IMR-90 (cell line): ENCODE measurements at regions not wholly inside any gene's neighbourhood (a gene's known extent, or its start where the extent isn't known, plus 50 kb on each side); places are given as distances from the start of the nearest gene placed in this dataset.

ENCODE experiments used
- ATAC-seq: fragments of 200-7000 bp; cut with Tn5 transposase; 2 replicates; pipeline ENCODE4 v1.9.1; 2020; ENCODE audit warnings: low read depth, mild to moderate bottlenecking, moderate library complexity
- BruUV-seq: library from RNA; stranded (reverse); fragments of 400-500 nt; replicated peaks from 2 replicates; lab custom pipeline; 2021; lab: Mats Ljungman, UMichigan
- CTCF ChIA-PET: fragments of 300-600 bp; formaldehyde crosslinking; extraction: SDS; loops from one replicate; lab custom pipeline; 2021; ENCODE audit warnings: antibody characterized with exemption; lab: Yijun Ruan, JAX
- POLR2A ChIA-PET: fragments of 300-600 bp; sonication (Branson Sonifier 250); formaldehyde crosslinking; loops from one replicate; lab custom pipeline; 2022; ENCODE audit warnings: antibody characterized with exemption; ENCODE audit not compliant: unreplicated experiment; lab: Charles Lee
- DNase-seq: peaks from one replicate; pipeline ENCODE4 v3.0.0; 2013
- H2AFZ ChIP-seq: replicated peaks from 2 replicates; pipeline ENCODE3; 2013; ENCODE audit warnings: low read length, mild to moderate bottlenecking; ENCODE audit not compliant: poor library complexity
- H2AK5ac ChIP-seq: 2 replicates; pipeline ENCODE4 v1.6.1; 2013; ENCODE audit warnings: low read depth, low read length, inconsistent platforms
- H2AK9ac ChIP-seq: replicated peaks from 2 replicates; pipeline ENCODE3; 2013; ENCODE audit warnings: mild to moderate bottlenecking, low read depth, low read length, moderate library complexity; ENCODE audit not compliant: poor library complexity
- H2BK120ac ChIP-seq: 2 replicates; pipeline ENCODE4 v1.6.1; 2013; ENCODE audit warnings: low read depth, low read length, inconsistent platforms
- H2BK15ac ChIP-seq: 3 replicates; pipeline ENCODE4 v1.6.1; 2013; ENCODE audit warnings: low read depth, low read length, inconsistent platforms
- H2BK20ac ChIP-seq: 2 replicates; pipeline ENCODE4 v1.6.1; 2013; ENCODE audit warnings: low read depth, mild to moderate bottlenecking, inconsistent platforms, low read length, moderate library complexity
- H2BK5ac ChIP-seq: 2 replicates; pipeline ENCODE4 v1.6.1; 2013; ENCODE audit warnings: mild to moderate bottlenecking, low read depth, low read length, inconsistent platforms; ENCODE audit not compliant: poor library complexity, severe bottlenecking
- H3K14ac ChIP-seq: replicated peaks from 2 replicates; pipeline ENCODE4 v1.6.1; 2013; ENCODE audit warnings: low read depth, low read length, inconsistent platforms
- H3K18ac ChIP-seq: 2 replicates; pipeline ENCODE4 v1.6.1; 2013; ENCODE audit warnings: low read depth, low read length, control low read depth
- H3K23ac ChIP-seq: 2 replicates; pipeline ENCODE4 v1.6.1; 2013; ENCODE audit warnings: low read depth, low read length, inconsistent platforms
- H3K27ac ChIP-seq: 2 replicates; pipeline ENCODE4 v1.5.1; 2013; ENCODE audit warnings: mild to moderate bottlenecking, control low read depth, low read length; ENCODE audit not compliant: insufficient read depth
- H3K27me3 ChIP-seq: 2 replicates; pipeline ENCODE4 v1.6.1; 2013; ENCODE audit warnings: low read length; ENCODE audit not compliant: control insufficient read depth, insufficient read depth
- H3K36me3 ChIP-seq: 2 replicates; pipeline ENCODE4 v1.6.1; 2013; ENCODE audit warnings: low read length, mixed read lengths; ENCODE audit not compliant: control insufficient read depth, insufficient read depth
- H3K4ac ChIP-seq: 2 replicates; pipeline ENCODE4 v1.6.1; 2013; ENCODE audit warnings: low read depth, low read length, inconsistent platforms
- H3K4me1 ChIP-seq: 2 replicates; pipeline ENCODE4 v1.6.1; 2013; ENCODE audit warnings: low read length, mixed read lengths; ENCODE audit not compliant: control insufficient read depth, insufficient read depth
- H3K4me2 ChIP-seq: 2 replicates; pipeline ENCODE4 v1.6.1; 2013; ENCODE audit warnings: low read depth, mild to moderate bottlenecking, control low read depth, low read length, moderate library complexity
- H3K4me3 ChIP-seq: 2 replicates; pipeline ENCODE4 v1.5.1; 2013; ENCODE audit warnings: low read depth, mild to moderate bottlenecking, control low read depth, low read length, moderate library complexity; ENCODE audit not compliant: insufficient read depth
- H3K56ac ChIP-seq: 2 replicates; pipeline ENCODE4 v1.6.1; 2013; ENCODE audit warnings: low read length, inconsistent platforms; ENCODE audit not compliant: insufficient read depth; ENCODE audit errors: extremely low read depth
- H3K79me1 ChIP-seq, 2 experiments: 2 replicates each; pipeline ENCODE4 v1.6.1; 2013; ENCODE audit warnings: low read length in 2 of 2, inconsistent platforms in 1 of 2, low read depth in 1 of 2
- H3K9ac ChIP-seq: 2 replicates; pipeline ENCODE4 v1.6.1; 2013; ENCODE audit warnings: low read depth, low read length, control low read depth
- H3K9me1 ChIP-seq: 2 replicates; pipeline ENCODE4 v1.6.1; 2013; ENCODE audit warnings: low read length, inconsistent platforms; ENCODE audit not compliant: insufficient read depth
- H3K9me3 ChIP-seq: 2 replicates; pipeline ENCODE4 v1.6.1; 2013; ENCODE audit warnings: low read length; ENCODE audit not compliant: control insufficient read depth, insufficient read depth
- H4K20me1 ChIP-seq: 2 replicates; pipeline ENCODE4 v1.6.1; 2013; ENCODE audit warnings: low read length, inconsistent platforms; ENCODE audit not compliant: insufficient read depth
- H4K5ac ChIP-seq: 2 replicates; pipeline ENCODE4 v1.6.1; 2013; ENCODE audit warnings: mild to moderate bottlenecking, low read depth, low read length, control low read depth
- H4K8ac ChIP-seq, 2 experiments: 2 replicates each; pipeline ENCODE4 v1.6.1; 2013; ENCODE audit warnings: low read depth in 2 of 2, low read length in 2 of 2, control low read depth in 1 of 2, inconsistent platforms in 1 of 2
- H4K91ac ChIP-seq: 2 replicates; pipeline ENCODE4 v1.6.1; 2013; ENCODE audit warnings: low read depth, low read length, inconsistent platforms; ENCODE audit not compliant: insufficient read depth
- BHLHE40 ChIP-seq: fragments of 150-350 bp; IDR thresholded peaks from 2 replicates; pipeline ENCODE4 v1.6.1; 2016; ENCODE audit warnings: mild to moderate bottlenecking, low read depth, low read length
- CEBPB ChIP-seq: IDR thresholded peaks from 2 replicates; pipeline ENCODE4 v1.6.1; 2012; ENCODE audit warnings: low read depth, low read length, improper control_type of control experiment
- CHD1 ChIP-seq: IDR thresholded peaks from 2 replicates; pipeline ENCODE4 v1.6.1; 2012; ENCODE audit warnings: low read depth, low read length, improper control_type of control experiment
- MAZ ChIP-seq: IDR thresholded peaks from 2 replicates; pipeline ENCODE4 v1.6.1; 2012; ENCODE audit warnings: low read depth, mild to moderate bottlenecking, low read length, improper control_type of control experiment, moderate library complexity, borderline replicate concordance
- MXI1 ChIP-seq: IDR thresholded peaks from 2 replicates; pipeline ENCODE4 v1.6.1; 2012; ENCODE audit warnings: low read depth, mild to moderate bottlenecking, low read length, moderate library complexity, borderline replicate concordance
- RAD21 ChIP-seq: IDR thresholded peaks from 2 replicates; pipeline ENCODE4 v1.6.1; 2012; ENCODE audit warnings: low read length, improper control_type of control experiment
- RFX5 ChIP-seq: IDR thresholded peaks from 2 replicates; pipeline ENCODE4 v1.8.0; 2012; ENCODE audit warnings: low read depth, mild to moderate bottlenecking, low read length, moderate library complexity
- WGBS, 2 experiments: methylation state at CpG; one replicate each; pipeline versions ENCODE4 v1.1.5 to v1.1.7; 2013; ENCODE audit warnings: missing lambda C conversion rate in 2 of 2; ENCODE audit not compliant: insufficient read length in 1 of 2; ENCODE audit errors: extremely low coverage in 2 of 2; 5-methylcytosine and 5-hydroxymethylcytosine counted together
- dilution Hi-C: fragments of 300-500 bp; cut with HindIII; formaldehyde crosslinking; loops from one replicate; pipeline ENCODE4 v1.14.3; 2018; ENCODE audit warnings: low sequenced_read_pairs; ENCODE audit not compliant: unreplicated experiment
- in situ Hi-C: fragments of 300-500 bp; cut with MboI; formaldehyde crosslinking; loops from 3 replicates; pipeline ENCODE4 v1.14.3; 2019; ENCODE audit warnings: low sequenced_read_pairs, inconsistent platforms, mixed read lengths
- intact Hi-C: fragments of 100-400 bp; cut with micrococcal nuclease; formaldehyde crosslinking; loops from 2 replicates; pipeline ENCODE4 v1.10.0; 2022

DNA sequence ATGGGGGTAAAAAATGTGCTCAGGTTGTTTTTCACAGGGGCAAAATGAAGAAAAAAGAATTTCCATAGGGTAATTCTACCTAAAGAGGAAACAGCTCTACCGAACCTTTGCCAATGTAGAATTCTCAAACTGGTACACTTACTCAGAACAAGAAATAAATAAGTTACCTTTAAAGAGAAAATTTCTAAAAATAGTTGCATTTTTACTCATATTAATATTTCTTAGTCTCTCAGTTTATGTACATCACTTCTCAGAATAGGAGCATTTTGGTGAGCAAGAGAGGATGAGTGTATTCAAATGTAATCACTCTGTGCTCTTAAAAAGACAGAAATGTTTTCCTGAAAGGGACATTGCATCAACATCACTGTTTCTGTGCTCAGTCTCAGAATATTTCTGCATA, 574.7 kb upstream of the SLC8A1 start:
- Histone ChIP-seq H2BK120ac (no peak overlapping the region), H4K91ac (no peak overlapping the region), H3K14ac (no peak overlapping the region), H2BK5ac (no peak overlapping the region), H3K56ac (no peak overlapping the region), H4K8ac (no peak overlapping the region), H3K18ac (no peak overlapping the region), H3K79me1 (no peaks in the 10 kb centered on the region), H2BK15ac (no peak overlapping the region), H2AFZ (no peak overlapping the region), H3K36me3 (no peaks in the 10 kb centered on the region), H3K9me1 (no peaks in the 10 kb centered on the region), H3K27me3 (no peaks in the 10 kb centered on the region), H4K20me1 (no peaks in the 10 kb centered on the region), H3K4me2 (no peak overlapping the region), H3K9ac (no peak overlapping the region), H3K9me3 (no peaks in the 10 kb centered on the region), H3K4me3 (no peak overlapping the region), H3K4me1 (no peaks in the 10 kb centered on the region), H2AK5ac (no peak overlapping the region), H3K27ac (no peak overlapping the region), H2BK20ac (no peak overlapping the region), H2AK9ac (no peak overlapping the region), H3K23ac (no peak overlapping the region), H3K4ac (no peak overlapping the region), H4K5ac (no peak overlapping the region)
- ATAC-seq (no peak), DNase-seq (no peak)
- CTCF ChIA-PET, result no interaction called here
- WGBS, 2 experiments, result no CpG with 5 or more reads among the region's 1 CpG
- intact Hi-C loops (no loop called here), in situ Hi-C loops (no loop called here), dilution Hi-C loops (no loop called here)
- no TSS peak for BruUV-seq
- no peak for TF ChIP-seq CHD1
- TF ChIP-seq RAD21, result no peak
- TF ChIP-seq RFX5, result no peak
- no peak for TF ChIP-seq MAZ
- TF ChIP-seq CEBPB, result no peak
- TF ChIP-seq BHLHE40, result no peak
- TF ChIP-seq MXI1, result no peak
- POLR2A ChIA-PET, result no interaction called here
